GM18858 (cell line): ENCODE measurements at regions not wholly inside any gene's neighbourhood (a gene's known extent, or its start where the extent isn't known, plus 50 kb on each side); places are given as distances from the start of the nearest gene placed in this dataset.

Source experiments
- ATAC-seq: cut with Tn5 transposase; IDR thresholded peaks from one replicate; pipeline ENCODE4 v1.9.1; 2021; ENCODE audit not compliant: unreplicated experiment

DNA sequence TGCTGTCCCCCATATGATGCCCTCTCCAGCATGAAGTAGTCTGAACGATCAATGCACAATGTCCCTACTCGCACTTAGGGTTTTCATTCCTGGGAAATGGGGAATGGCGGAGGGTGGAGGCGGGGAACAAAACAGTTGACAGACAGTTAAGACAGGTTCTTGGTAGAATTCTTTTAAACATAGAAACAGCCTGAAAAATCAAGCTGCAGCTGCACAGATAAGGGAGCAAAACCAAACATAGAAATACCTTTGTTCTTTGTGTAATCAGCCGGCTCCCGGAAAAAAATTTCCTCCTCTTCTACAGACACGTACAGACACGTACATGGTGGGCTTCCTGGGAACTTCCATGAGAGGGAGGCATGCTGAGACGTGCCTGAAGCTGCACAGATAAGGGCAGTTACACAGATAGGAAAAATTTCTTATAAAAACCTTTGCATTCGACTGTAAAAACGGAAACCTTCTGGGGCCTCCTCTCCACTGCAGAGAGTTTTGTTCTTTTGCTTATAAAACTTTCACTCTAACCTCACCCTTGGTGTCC is 662.4 kb upstream of the PTPRD start:
- ATAC-seq, result no peak

DNA sequence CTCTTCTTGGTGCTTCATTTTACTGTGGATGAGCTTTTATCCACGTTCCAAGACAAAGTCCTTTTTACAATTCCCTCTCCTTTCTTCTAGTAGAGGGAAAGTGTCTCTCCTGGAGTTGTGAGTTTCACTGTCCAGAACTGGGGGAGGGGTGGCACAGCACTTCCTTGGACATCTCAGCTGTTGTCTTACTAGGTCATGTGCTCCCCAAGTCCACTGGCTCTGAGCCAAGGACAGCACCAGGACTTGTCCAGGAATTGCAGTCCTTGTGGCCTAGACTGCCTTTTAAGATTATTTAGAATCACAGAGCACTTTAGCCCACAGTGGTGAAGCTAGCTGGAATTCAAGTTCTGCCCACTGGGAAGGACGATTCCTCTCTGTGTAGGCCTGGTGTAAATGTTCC is 700.2 kb upstream of the PTPRD start:
- no peak for ATAC-seq

DNA sequence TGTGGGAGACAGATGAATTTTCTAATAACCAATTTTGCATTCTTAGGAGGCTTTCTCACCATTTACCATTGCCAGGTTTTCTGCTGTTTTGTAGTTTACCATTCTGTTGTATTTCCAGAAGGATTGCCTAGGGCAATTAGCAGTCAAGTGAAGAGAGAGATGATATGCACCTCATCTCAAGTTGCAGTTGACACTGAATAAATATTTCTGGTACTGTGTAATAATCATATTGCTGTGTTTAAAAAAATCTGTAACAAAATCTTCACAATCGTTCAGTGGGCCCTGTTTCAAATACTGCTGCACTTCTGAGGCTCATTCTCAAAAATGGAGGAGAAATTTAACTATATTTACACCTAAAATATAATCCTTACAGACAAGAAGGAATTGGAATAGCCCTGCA is 706.1 kb upstream of the PTPRD start:
- ATAC-seq, result no peak

DNA sequence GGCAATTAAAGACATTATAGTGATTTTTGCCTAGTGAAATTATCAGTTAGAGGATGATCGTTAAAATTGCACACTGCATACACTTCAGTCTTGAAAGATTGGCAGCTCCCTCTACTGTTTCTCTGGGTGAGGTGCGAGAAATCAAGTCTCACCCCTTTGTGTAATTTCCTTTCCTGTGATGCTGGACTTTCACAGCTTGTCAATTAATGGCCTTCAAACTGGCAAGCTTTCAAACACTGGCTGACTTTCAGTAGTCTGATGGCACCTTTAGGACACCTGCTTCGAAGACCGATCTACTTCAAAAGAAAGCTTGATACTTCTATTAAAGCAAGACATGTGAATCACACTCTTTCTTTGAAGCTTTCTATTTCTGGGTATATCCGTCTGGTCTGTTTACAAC is 706.7 kb upstream of the PTPRD start:
- ATAC-seq, result no peak

DNA sequence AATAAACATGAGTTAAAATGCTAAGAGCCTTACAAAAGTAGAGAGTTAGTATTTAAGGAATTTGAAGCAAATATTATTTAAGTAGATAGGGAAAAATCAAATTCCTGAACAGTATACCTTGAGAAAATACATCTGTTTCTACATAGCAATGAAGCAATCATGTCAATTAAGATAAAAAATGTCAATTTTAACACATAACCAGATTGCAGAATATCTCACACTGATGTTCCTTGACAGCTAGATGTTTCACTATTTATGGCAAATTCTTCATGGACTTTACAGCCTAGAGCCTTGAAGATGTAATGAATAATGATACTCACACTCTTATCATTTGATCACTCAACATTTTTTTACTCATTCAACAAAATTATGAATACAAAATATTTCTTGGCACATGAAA is 708.2 kb upstream of the PTPRD start:
- ATAC-seq, result no peak

DNA sequence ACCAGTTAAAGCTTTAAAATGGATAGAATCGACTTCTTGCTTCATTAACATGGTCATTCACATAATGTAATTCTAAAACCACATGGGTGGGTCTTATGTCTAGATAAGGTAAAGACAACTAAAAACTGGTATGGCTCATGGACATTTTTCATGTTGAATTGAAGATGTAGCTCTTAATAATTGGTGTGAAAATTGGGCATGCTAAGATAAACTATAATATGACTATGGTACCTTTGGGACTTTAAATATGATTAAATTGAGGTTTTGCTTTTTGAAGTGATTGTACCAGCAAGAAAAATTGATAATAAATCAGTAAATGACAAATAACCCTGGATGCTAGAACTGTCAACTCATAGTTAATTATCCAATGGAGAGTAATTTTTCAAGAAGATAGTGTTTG is 710.7 kb upstream of the PTPRD start:
- no peak for ATAC-seq

DNA sequence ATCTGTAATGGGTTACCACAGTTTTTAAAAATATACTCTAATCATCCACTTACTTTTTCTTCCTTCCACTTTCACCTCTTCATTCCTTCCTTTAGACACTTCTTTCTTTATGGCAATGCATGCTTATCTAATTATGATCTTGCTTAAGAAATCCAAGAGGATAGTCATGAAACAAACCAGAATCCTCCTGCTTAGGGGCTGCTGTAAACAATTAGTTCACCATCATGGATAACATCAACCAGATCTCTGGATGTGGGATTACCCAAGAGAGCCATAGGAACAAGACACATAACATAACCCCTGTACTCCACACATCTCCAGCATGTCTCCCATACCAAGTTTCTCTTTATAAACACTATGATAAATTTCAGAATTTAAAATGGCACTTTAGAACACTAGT is 713.4 kb upstream of the PTPRD start:
- no peak for ATAC-seq

DNA sequence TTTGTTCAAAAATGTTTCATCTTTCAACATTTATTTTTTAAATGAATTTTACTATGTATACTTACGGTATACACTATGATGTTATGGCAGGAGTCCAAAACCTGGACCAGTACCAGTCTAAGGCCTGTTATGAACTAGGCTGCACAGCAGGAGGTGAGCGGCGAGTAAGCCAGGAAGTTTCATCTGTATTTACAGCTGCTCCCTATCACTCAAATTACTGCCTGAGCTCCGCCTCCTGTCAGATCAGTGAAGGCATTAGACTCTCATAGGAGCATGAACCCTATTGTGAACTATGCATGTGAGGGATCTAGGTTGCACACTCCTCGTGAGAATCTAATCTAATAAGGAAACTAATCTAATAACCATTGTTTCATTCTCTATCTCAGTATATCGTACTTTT is 715.5 kb upstream of the PTPRD start:
- ATAC-seq, result no peak

DNA sequence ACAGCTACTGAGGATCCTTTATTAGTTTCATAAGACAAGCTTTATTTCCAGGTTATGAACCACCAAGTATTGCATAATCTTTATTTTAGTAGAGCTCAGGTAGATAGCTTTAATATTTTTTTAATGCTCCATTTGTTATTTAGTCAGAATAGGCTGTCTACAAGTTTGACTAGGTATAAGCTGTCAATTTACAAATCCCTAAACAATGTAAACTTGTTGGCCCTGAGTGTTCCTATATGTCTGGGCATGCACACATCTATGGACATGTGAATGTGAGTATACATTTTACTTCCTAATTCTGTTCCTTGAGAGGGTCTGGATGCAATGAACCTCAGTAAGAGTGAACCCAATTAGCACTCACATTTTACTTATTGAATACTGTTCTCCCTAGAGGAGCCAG is 722.2 kb upstream of the PTPRD start:
- no peak for ATAC-seq

DNA sequence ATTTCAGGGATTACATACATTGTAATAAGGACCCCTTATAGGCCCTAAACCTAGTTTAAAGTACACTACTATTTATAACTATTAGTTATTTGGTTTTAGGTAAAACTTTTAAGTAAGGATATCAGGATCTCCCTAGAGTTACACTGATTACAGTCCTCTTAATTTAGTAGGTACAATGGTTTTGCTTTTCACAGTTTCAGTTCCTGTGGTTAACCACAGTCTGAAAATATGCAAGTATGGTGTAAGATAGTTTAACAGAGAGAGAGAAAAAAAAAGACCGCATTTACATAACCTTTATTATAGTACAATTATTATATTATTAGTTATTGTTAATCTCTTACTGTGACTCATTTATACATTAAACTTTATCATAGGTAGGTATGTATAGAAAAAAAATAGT is 725.3 kb upstream of the PTPRD start:
- peak; percentile 97 for ATAC-seq

DNA sequence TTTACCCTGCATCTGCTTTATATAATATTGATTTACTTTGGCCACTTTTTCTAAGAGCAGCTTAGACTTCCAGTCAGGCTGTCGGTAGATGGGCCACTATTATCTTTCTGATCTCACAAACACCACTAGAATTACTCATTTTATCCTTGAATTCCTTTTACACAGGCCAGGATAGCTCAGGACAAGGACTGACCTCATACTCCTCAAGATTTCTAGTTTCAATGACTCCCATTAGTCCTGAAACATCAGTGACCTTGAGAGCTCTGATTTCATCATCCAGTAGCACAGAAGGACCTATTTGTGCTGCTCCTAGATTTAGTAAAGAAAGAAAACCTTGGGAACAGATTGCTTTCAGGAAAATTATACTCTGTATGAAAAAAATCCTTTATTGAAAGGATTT is 727.9 kb upstream of the PTPRD start:
- ATAC-seq, result no peak

DNA sequence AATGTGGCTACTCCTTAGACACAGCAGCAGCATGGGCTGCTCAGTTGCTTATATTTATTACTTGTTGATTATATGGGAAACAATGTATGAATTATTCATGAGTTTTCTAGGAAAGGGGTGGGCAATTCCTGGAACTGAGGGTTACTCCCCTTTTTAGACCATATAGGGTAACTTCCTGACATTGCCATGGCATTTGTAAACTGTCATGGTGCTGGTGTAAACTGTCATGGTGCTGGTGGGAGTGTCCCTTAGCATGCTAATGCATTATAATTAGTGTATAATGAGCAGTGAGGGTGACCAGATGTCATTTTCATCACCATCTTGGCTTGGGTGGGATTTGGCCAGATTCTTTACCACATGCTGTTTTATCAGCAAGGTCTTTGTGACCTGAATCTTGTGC is 734.6 kb upstream of the PTPRD start:
- ATAC-seq, result no peak

DNA sequence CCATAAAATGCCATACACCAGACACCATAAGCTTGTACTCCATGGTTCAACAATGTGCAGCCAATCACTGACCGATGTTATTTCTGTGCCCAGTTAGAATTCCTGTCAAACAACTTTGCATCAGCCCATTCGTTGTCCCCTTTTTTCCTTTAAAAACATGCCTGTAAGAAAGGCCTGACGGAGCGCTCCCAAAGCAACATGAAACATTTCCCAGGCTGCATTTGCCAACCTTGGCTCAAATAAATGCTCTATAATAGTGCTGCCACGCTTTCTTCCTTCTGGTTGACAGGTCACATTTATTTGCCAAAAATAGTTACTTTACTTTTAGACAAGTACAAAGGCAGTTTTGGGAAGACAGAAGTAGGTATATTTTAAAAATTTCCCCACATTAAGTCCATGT is 735.6 kb upstream of the PTPRD start:
- no peak for ATAC-seq

DNA sequence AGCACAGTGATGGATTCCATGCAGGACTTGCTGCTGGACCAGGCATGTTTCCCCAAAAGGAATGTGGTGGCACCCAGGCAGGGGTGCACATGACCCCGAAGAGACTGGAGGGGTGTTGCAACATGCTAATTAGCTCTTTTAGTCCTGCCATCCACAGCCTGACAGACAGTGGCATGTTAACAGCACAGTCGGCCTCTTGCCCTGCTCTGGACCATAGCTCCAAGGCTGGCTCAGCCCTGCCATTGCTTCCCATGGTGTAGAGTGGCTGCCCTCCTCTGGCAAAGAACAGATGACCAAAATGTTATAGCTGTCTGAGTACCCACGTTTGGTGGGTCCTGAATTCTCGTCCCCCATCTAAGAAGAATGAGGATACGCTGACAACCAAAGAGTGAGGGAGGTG is 736.4 kb upstream of the PTPRD start:
- no peak for ATAC-seq

DNA sequence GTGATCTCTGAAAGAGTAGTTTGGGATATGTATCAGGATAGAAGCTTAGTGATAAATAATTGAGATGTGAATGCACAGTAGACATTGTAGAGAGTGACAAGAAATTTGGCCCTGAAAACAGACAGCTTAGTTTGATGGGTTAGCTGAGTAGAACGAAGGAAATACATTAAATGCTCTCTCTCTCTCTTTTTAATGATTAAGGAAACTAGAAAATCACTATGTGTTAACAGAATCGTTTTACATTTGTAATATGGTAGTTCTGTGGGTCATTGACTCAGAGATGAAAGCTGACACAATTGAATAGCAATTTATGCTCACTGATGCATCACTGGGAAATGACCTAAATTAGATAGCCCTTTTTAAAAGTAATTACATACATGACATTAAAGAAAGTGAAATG is 739.8 kb upstream of the PTPRD start:
- no peak for ATAC-seq

DNA sequence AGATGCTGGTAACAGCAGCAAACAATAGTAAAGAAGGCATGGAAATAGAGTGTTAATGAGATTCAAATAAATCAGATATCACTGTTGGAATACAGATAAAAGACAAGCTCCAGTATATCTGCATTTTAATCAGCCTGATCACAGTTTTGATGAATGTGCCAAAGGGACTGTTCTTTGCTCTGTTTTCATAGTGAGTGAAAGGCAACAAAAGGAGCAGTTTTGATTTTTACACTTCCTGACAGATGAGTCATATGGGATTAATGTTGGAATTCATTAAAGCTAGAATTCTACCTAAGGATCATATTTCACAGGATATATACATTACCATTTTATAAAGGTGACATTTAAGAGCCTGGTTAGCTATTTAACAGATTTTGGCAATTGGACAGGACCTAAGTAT is 743.3 kb upstream of the PTPRD start:
- no peak for ATAC-seq

DNA sequence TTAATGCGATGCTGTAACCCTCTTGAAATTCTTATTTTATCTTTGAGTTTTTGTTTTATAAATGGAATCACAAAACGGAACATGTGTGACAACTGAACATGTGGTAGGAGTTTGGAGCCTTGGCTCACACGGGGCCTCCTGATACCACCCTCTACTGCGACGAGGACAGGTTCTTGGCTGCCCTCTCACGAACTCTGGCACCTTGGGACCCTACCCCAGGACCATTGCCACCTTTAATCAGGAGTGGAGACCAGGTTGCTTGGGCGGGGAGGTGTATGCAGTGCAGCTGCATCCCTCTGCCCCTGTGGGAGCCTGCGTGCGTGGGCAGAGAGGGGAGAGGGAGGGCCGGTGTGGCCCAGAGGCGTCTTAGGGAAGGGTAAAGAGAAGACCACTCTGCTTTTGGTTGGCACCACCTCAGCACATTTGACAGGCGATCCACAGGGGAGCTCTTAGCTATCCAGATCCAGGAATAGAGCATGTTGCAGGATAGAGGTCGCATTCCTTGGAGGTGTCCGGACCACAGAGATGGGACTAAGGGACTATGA is 753.9 kb upstream of the PTPRD start:
- ATAC-seq, result no peak

DNA sequence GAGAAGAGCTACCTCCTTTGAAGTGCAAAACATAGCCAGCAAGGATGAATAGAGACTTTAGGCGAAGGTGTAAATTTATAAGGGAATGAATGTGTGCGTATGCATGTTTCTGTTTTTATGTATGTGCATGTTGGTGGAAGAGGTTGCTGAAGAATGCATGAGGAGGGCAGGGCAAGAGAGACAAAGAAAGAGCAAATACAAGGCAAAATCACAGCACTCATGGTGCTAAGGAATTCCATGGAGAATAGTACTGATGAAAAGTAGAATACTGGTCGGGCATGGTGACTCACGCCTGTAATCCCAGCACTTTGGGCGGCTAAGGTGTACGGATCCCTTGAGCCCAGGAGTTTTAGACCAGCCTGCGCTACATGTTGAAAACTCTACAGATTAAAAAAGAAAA is 762.1 kb upstream of the PTPRD start:
- no peak for ATAC-seq

DNA sequence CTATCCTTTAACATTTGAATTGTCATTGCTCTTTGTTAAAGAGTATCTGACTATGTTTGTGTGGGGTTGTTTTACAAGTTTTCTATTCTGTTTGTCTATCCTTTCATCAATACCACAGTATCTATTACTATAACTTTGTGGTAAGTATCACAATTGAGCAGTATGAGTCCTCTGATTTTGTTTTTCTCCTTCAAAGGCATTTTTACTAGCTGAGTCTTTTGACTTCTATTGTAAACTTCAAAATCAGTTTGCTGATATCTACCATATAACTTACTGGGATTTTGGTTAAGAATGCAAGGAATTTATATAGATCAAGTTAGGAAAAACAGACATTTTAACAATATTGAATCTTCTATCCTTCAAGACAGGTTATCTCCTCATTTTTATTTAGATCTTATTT is 789.8 kb upstream of the PTPRD start:
- no peak for ATAC-seq

DNA sequence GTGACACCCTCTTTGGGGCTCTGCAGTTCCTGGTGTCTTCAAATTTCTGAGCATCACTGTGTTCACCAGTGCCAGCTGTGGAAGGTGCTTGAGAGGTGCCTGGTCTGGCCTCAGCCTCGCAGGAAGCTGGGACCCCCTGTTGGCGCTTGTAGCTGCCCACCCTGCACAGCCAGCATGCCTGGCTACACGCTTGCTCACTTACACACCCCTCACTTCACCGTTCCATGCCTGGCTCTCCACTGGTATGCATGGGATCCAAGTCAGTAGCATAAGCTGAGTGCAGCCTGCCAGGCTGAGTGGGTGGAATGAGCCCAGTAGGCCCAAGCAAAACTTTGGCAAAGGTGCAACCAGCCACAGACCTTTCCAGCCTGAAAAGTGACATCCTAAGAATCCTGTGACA is 801.4 kb upstream of the PTPRD start:
- ATAC-seq, result no peak

DNA sequence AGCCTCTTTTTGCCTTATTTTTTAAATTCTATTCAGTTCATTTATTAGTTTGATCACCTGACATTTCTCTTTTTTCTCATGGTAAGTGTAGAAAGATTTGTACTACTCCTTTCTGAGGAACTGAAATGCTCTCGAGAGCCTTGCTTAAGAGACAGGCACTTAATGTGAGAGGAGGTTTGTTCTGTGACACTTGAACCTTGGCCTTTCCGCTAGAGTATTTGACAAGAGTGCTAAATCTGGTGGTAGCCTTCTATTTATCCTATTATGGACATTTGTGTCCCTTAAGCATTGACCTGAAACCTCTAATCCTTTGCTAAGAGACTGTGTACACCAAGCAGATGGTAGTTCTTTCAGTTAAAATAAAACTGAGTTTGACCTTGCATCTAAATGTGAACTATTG is 805.0 kb upstream of the PTPRD start:
- ATAC-seq, result no peak

DNA sequence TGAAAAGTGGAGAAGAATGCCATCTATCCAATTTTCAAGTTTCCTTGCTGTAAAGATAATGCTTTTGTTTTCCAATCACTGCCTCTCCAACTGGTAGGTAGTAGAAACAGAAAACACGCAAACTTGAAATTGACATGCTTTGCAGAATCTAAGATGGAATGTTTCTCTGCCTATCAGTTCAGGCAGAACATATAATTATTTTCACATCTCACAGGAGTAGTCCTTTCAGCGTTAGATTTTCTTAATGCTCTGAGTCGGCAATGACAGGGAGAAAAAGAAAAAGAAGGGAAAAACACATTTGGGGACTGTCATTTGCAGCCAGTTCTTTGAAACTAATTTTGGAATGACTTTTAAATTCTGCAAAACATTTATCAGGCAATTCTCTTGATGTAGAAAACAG is 818.7 kb upstream of the PTPRD start:
- ATAC-seq, result no peak

DNA sequence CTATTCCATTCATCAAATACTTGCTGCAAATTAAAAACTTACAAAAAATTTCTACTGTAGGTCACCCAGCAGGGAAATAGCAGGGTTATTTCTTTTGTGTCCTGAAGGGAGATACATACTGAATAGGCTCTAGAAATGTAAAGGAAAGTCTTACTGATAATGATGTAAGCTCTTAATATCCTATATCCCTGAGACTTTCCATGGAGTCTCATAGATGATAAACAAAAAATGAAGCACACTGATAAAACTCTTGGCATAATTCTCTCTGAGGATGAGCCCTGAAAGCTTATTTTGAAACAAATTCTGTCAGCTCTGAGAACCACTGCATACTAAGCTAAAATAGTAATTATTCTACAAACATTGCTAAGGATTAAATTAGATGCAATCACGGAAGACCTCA is 819.6 kb upstream of the PTPRD start:
- no peak for ATAC-seq

DNA sequence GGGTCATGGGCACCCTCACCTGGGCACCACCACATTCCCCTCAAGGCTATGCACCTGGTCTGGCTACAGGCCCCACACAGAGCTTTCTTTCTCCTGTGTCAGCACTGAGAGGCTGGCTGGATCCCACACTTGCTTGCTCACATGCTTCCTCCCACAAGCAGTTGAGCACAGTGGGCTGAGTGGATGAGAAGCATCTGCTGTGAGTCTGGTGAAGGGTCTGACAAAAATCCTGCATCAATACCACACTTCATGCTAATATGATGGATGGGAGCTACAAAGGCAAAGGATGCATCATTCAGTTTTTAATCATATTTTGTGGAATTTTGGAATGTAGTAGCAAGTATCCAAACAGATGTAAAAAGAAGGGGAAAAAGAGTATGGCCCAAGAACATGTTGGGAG is 830.8 kb upstream of the PTPRD start:
- ATAC-seq, result no peak
